Ramos (cell line): ENCODE measurements at regions not wholly inside any gene's neighbourhood (a gene's known extent, or its start where the extent isn't known, plus 50 kb on each side); places are given as distances from the start of the nearest gene placed in this dataset.

Experiments used
- in situ Hi-C: fragments of 300-500 bp; cut with MboI; formaldehyde crosslinking; loops from one replicate; pipeline ENCODE4 v1.14.3; 2022; ENCODE audit warnings: low sequenced_read_pairs; ENCODE audit not compliant: unreplicated experiment

DNA sequence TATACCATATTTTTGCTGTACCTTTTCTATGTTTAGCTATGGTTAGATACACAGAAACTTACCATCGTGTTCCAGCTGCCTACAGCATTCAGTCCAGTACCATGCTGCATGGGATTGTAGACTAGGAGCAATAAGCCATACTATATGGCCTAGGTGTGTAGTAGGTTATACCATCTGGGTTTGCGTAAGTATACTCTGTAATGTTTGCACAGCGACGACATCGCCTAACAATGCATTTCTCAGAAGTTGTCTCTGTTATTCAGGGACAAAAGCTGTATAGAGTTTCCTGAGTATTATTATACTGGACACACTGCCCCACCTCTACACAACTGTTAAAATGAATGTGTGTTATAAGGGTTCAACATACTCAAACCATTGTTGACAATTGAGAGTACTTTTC, 93.8 kb upstream of the MKI67 start:
- in situ Hi-C loops = no loop called here

DNA sequence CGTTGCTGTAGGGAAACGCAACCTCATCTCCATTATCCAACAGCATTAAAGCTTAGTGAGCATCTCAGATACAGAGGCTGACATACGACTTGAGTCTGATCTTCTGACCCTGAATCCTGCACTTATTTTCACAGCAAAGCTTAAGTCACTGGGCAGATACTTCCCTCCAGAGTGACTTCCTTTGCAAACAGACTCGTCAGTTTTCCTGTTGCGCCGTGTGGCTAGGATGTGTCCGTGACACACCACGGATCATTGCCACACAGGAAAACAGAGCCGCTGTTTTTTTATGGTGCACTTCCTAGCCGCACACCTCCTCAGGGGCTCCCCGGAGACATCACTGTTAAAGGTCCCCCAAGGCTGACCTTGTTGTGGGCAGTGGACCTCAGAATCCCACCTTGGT, 94.9 kb upstream of the MKI67 start:
- in situ Hi-C loops = no loop called here

DNA sequence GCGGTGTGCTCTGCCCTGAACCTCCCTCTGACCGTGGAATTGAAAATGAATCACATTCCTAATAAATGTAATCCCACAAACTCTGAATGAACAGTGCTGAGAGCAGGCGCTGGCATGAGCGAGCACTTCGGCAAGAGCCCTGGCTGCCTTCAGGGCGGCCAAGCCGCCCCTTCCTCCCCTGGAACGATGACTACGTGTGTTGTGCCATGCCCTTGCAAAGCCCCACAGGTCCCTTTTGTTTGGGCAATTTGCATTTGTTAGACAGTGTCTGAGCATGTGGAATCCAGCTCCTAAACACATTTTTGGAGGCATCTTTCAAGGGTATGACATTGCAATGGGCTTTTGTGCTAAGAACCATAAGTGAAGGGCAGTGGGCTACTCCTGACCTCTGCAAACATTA, 95.6 kb upstream of the MKI67 start:
- in situ Hi-C loops = no loop called here

DNA sequence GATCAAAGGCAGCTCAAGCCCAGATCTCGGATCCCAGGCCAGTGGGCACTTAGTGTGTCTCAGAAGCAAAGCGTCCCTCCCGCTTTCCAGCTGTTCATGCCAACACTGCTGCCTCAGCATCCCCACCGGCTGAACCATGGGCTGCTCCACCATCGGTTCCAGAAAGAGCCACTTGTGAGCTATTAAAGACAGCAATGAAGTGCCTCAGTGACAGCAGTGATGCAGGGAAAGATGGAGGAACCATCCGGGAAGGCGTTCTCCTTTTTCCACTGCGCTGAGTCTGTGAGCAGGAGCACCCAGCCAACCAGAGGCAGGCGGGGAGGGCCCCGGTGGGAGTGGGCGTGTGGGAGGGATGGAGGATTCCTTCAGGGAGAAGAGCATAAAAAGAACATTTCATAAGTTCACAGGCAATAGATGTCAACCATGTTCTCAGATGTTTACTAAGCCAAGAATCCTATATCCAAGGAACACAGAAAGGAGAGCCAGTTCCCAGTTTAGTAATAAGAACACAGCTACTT, 96.2 kb upstream of the MKI67 start:
- in situ Hi-C loops = no loop called here

DNA sequence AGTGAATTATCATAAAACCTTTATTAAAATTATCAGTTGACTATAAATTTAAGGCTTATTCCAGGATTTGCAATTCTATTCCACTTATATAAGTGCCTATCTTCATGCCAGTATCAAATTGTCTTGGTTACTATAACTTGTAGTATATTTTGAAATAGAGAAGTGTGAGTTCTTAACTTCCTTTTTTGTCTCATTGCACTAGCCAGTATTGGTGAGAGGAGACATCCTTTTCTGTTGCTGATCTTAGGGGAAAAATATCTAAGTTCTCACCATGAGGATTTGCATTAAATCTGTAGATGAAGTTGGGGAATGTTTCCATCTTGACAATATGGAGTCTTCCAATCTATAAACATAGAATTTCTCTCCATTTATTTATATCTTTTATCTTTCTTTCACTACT, 104.2 kb upstream of the MKI67 start:
- in situ Hi-C loops = no loop called here

DNA sequence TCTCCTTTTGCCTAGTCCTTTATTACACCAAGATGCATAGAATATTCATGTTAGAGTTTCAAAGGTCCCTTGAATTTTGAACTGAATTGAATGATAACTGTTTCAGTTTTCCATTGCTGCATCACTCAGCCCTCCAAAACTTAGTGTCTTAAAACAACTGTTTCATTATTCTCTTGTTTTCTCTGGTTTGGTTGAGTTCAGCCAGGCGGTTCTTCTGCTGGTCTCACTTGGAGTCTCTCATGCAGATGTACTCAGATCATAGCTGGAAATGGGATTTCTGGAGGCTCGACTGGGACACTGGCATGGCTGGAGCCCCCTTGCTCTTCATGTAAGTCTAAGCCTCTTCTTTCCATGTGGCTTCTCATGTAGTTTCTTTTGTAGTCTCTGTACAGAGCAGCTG, 107.2 kb upstream of the MKI67 start:
- in situ Hi-C loops = no loop called here

DNA sequence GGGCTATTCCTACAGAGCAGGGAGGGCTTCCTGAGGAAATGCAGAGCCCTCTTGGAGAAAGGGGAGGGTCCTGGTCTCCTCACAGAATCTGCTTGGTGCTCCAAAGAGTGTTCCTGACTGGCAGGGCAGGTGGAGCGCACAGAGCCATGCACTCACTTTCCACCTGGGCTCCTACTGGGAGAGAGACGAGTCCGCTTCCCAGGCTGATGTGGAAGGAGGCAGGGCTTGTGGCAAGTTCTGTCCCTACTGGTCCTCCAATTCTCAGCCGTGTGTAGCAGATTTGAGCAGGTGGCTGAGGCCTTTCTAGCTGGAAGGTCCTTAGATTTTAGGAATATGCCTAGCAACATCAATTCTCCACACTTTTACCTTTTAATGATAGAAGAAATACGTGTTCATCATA, 111.5 kb upstream of the MKI67 start:
- in situ Hi-C loops = no loop called here

DNA sequence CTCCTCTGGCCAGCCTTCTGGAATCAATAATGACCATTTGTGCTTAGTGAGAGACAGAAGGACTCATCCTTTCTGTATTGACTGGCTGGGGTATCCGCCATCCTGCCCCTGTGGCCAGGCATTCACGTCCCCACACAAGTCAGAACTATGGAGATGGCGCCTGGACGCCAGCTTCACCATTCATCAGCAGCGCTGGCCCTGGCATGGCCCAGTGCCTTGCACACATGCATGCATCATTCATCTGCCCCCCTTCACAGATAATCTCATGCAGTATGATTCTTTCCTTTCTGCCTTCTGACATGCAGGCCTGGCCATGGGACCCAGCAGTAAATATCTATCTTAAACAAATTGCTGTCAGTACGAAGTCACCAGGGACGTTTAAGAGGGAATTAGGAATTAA, 114.8 kb upstream of the MKI67 start:
- in situ Hi-C loops = no loop called here

DNA sequence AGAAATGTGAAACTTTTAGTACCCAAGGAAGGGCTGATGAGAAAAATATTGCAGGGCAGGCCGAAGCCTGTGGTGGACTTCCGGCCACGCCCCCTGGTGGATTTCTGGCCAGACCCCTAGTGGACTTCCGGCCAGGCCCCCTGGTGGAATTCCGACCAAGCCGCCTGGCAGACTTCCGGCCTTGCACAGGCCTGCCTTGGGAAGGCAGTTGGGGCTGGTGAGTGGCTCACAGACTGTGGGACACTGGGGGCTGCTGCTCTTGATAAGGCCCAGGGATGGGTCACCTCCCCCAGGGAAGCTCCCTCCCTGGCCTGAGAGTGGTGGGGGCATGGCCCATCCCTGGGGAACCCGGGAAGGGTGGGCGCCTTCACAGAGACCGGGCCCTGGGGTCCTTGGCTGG, 116.4 kb upstream of the MKI67 start:
- in situ Hi-C loops = no loop called here

DNA sequence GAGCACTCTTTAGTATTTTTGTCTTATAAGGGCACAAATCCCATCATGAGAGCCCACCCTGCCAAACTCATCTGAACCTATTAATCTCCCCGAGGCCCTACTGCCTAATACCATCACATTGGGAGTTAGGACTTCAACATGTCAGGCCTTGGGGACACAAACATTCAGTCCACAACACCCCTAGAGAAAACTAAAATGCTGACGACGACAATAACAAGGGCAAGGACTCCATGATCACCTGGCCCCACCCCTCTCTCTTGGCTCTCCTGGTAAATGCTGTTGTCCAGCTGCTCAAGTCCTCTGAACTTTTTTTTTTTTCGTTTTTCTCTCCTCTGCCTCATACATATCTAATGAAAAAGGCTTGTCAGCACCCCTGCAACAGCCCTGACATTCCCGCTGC, 118.8 kb upstream of the MKI67 start:
- in situ Hi-C loops = no loop called here

DNA sequence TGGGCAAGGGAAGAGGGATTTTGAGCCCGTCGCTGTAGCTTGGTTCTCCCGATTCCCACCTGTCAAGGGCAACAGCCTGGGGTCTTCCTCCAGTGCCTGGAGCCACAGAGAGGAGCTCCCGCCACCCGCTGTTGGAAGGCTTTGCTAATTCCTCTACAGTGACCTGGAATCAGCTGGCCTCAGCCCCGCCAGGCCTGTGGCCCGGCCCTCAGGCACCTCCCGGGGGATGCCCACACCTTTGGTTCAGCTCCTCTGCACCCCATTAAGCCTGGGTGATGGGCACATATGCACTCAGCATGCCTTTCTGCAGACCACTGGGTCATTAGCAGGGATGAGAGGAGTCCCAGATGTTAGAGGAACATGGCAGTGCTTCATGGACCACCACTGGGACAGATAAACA, 121.4 kb upstream of the MKI67 start:
- in situ Hi-C loops = no loop called here

DNA sequence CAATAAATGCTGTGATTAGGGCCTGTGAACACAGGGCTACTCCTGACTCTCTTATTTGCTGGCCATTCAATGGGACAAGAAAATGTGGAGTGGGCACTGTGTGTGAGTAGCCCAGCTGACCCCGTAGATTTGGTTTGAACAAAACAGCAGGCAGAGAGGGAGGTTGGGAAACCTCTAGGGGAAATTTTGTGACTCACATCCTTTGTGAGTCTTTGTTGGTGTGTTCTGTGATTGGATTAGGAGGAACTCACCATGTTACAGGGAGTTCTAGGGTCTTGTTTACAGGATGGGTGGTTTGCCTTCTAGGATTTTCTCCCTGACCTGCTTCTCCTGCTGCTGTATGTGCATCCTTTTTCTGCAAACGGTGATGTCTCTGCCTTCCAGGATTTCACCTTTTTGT, 128.3 kb upstream of the MKI67 start:
- in situ Hi-C loops = loop anchor here (25.0 kb wide), 1 partner anchor 608 kb away; no protein-coding TSS in a partner anchor

DNA sequence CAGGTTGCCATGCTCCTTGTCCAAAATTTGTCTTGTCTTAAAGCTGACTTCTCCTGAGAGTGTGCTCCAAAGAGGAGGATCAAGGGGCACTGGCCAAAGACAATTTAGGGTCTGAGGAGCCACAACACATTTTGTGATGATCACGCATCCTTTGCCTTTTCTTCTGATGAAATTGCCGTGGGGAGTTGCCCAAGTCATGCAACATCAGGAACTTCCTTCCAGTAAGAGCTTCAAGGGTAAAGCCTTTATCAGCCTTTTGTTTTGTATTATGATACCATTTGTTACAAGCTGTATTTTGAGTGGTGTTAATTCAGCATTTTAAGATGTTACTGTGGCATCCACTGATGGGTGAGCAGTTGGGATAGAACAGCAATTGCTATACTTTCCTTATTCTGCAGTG, 131.2 kb upstream of the MKI67 start:
- in situ Hi-C loops = loop anchor here (25.0 kb wide), 1 partner anchor 605 kb away; no protein-coding TSS in a partner anchor

DNA sequence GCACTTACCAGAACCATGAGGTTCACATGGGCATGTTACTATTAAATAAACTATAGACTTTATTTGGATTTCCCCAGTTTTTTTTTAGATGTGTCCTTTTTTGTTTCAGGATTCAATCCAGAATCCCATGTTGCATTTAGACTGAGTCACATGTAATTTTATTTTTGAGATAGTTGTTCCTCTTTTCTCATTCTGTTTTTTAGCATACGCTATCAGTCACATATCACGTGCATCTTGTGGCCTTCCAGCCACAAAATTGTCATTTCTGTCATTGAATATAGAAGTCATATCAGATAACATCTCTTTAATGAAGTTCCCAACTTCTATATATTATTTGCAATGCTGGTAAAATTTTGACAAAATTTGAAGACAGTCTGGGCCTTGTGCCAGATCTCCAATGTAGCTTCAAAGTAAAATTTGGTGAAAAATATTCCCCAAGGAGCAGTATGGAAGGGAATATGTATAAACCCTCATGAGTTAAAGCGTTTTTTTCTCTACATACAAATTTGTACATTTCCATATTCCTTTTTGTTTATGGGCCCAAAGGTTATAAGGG, 132.3 kb upstream of the MKI67 start:
- in situ Hi-C loops = loop anchor here (25.0 kb wide), 1 partner anchor 604 kb away; no protein-coding TSS in a partner anchor

DNA sequence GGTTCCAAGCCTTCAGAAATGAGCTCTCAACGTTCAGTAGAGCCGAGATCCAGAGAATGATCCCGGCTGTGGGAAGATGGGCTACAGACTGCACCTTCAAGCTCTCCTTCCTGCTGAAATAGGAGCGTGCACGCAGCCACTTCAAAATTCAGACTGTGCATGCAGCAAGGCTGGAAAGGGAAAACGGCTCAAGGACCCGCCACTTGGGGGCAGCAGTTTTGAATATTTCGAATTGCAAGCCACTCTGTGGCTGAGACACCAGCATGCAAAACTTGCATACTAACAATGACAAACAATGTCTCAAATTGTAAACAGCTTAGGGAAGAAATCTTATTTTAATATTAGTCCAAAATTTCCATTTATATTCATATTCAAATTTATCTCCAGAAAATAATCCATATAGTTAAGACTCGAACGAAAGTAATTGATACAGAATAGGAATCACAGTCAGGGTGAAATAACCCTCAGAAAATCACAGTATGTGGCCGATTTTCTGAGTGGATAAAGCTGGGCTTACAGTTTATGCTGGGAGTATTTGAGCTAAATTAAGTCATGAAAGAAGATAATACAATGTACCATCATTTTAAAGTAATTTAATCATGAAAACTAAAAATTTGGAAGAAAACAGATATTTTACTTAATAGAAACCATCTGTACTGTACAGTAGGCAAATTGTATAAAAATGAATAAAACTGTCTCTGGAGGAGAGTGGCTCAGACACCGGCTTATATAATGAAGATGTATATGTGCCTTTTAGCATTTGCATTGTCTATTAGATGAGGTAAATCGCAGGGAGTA, 137.9 kb upstream of the MKI67 start:
- in situ Hi-C loops = loop anchor here (25.0 kb wide), 1 partner anchor 598 kb away; no protein-coding TSS in a partner anchor

DNA sequence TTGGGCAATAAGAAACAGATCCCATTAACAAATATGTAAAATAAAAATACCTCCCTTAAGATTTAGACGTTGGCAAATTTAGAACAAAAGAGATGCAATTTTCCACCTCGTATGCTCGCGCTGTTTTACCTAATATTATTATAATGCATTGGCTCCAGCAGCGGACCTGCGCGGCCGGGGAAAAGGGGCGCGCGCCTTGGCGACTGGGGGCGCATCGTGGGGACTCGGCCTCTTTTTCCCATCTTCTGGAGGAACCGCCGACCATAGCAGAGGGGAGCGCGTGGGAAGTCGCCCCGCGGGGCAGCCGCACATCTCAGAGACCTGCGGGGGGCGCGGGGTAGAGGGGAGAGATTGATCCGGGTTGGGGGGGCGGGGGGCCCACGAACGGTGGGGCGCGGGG, 139.4 kb upstream of the MKI67 start:
- in situ Hi-C loops = loop anchor here (25.0 kb wide), 1 partner anchor 597 kb away; no protein-coding TSS in a partner anchor

DNA sequence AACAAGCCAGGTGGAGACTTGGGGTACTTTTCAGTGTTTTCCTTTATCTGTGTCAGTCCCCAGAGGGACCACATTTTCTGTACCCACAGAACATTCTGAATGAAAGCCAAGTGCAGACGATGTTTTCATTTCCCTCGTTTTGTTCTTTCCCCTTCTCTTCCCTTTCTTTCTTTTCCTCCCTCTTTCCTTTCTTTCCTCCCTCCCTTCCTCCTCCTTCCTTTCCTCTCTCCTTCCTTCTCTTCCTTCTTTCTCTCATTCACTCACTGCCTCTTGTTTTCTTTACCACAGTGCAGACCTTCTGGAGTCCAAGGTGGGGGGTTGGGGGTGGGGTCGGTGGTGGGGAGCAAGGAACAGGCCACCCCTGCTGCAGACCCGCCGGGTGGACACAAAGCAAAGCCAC, 141.4 kb upstream of the MKI67 start:
- in situ Hi-C loops = loop anchor here (25.0 kb wide), 1 partner anchor 595 kb away; no protein-coding TSS in a partner anchor

DNA sequence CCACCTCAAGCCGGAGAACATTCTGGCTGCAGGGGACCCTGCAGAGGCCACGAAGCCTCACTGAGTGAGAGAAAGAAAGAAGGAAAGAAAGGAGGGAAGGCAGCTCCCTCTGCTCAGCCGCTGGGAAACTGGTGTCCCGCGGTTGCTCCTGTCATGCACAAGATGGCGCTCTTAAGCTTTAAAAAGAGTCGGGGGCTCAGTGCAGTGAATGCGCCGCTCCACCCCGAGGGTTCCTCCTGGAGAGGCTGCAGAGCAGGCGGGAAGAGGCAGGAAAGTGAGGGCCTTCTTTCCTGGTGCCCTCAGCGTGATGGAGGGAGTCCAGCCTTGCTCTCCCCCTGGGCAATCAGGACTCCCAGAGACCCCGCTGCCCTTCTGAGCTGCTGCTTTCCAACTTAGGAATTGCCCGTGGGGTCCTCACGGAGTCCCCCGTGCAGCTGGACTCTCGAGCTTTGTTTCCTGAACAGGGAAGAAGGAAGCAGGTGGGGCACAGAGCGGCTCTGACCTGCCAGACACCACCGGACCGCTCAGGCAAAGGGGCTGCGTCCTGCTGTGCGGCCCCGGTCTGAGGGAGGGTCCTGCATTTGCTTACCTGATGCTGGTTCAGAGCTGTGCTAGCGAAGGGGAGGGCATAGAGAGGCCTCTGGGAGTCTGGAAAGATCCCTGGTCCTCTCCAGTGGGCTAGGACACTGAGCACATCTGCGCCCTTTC, 141.9 kb upstream of the MKI67 start:
- in situ Hi-C loops = loop anchor here (25.0 kb wide), 1 partner anchor 594 kb away; no protein-coding TSS in a partner anchor

DNA sequence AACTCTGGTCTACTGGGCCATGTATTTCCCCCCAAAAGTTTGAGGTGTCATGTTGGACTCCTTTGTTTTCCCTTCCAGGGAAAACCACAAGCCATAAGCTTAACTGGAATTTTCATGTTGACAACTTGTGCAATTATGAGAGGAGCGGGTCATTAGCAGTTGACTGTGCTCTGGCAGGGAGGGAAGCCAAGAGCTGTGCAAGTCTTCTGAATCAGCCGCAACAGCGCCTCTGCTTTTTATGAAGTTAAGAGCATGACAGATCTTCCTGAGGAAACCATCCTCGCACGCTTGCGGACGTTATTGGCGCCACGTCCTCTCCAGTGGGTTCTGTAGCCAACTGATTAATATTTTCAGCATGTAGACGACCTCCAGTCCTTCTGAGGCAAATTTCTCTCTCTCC, 148.7 kb upstream of the MKI67 start:
- in situ Hi-C loops = loop anchor here (25.0 kb wide), 1 partner anchor 587 kb away; no protein-coding TSS in a partner anchor

DNA sequence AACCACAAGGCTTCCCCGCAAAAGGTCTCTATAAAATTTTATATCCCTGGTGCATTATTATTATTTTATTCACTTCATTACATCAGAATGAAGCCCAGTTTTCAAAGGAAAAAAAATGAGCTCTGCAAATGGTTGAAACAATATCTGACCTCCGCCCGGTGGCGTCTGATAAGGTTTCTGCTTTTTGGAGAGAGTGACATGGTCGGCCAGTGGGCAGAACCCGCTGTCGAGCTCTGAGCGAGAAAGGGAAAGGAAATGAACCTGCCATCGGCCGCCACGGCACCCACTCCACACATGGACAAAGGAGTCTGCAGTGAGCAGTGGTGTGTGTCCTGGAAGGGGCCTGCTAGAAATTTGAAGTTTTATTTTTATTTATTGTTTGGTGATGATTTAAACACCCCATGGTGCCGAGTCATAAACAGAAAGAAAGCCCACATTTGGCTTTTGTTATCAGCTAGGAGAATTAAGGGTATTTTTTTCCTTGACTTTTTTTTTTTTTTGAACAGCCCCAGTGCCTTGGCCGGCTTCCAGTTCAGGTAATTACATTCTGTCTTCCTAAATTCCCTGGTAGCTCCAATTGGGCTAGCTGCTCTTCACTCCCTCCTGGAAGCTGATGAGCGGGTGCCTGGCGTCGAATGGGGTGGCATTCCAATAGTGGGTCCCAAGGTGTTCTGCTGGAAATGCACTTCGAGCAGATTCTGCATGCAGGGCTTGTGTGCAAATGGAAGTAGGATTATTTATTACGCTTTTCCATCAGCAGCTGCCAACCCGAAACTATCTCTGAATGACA, 149.4 kb upstream of the MKI67 start:
- in situ Hi-C loops = no loop called here
